HCT116 (cell line): ENCODE measurements at regions not wholly inside any gene's neighbourhood (a gene's known extent, or its start where the extent isn't known, plus 50 kb on each side); places are given as distances from the start of the nearest gene placed in this dataset.

Source experiments
- EZH2 ChIP-seq: fragments of 200-600 bp; sonication (generic); IDR thresholded peaks from 2 replicates; pipeline ENCODE4 v1.6.1; 2017; ENCODE audit warnings: antibody characterized with exemption, mixed run types
- FOSL1 ChIP-seq: IDR thresholded peaks from 2 replicates; pipeline ENCODE4 v1.6.1; 2012; ENCODE audit warnings: low read depth
- POLR2A ChIP-seq: IDR thresholded peaks from 2 replicates; pipeline ENCODE4 v1.7.0; 2011; ENCODE audit warnings: borderline replicate concordance; ENCODE audit not compliant: insufficient read depth, insufficient read length; ENCODE audit errors: extremely low read depth
- POLR2AphosphoS5 ChIP-seq: IDR thresholded peaks from 2 replicates; pipeline ENCODE4 v1.6.1; 2011; ENCODE audit warnings: mild to moderate bottlenecking, low read depth, low read length, moderate library complexity
- TCF7L2 ChIP-seq: IDR thresholded peaks from 2 replicates; pipeline ENCODE4 v1.7.0; 2011; ENCODE audit warnings: borderline replicate concordance, inconsistent platforms; ENCODE audit not compliant: insufficient read depth, insufficient read length; ENCODE audit errors: extremely low read depth
- ZBTB33 ChIP-seq: IDR thresholded peaks from 2 replicates; pipeline ENCODE4 v1.6.1; 2011; ENCODE audit warnings: mild to moderate bottlenecking, low read length, moderate library complexity; ENCODE audit not compliant: insufficient replicate concordance; ENCODE audit errors: extremely low read depth
- TF ChIP-seq, protein P1 (sequence below), 3 experiments: fragments of 200-600 bp in 1 of 3; sonication (generic) in 1 of 3; IDR thresholded peaks in 2 of 3; conservative IDR thresholded peaks in 1 of 3; 2 replicates each; pipeline ENCODE4 v1.5.1; 2012 to 2017; ENCODE audit warnings: low read depth in 2 of 3, low read length in 2 of 3, antibody characterized with exemption in 1 of 3, borderline replicate concordance in 1 of 3, control low read depth in 1 of 3, mild to moderate bottlenecking in 1 of 3, mixed read lengths in 1 of 3, mixed run types in 1 of 3, moderate library complexity in 1 of 3; ENCODE audit not compliant: insufficient read depth in 1 of 3
- TF ChIP-seq, protein P2 (sequence below): IDR thresholded peaks from 2 replicates; pipeline ENCODE4 v1.6.1; 2012

GRCh38 chr12:77493302-77494168 is 337.2 kb upstream of the NAV3 start:
- TF ChIP-seq ZBTB33: no peak
- TF ChIP-seq, protein P1, sequence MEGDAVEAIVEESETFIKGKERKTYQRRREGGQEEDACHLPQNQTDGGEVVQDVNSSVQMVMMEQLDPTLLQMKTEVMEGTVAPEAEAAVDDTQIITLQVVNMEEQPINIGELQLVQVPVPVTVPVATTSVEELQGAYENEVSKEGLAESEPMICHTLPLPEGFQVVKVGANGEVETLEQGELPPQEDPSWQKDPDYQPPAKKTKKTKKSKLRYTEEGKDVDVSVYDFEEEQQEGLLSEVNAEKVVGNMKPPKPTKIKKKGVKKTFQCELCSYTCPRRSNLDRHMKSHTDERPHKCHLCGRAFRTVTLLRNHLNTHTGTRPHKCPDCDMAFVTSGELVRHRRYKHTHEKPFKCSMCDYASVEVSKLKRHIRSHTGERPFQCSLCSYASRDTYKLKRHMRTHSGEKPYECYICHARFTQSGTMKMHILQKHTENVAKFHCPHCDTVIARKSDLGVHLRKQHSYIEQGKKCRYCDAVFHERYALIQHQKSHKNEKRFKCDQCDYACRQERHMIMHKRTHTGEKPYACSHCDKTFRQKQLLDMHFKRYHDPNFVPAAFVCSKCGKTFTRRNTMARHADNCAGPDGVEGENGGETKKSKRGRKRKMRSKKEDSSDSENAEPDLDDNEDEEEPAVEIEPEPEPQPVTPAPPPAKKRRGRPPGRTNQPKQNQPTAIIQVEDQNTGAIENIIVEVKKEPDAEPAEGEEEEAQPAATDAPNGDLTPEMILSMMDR (IDR thresholded peaks at IDR 0.05 in 2 of 3, conservative IDR thresholded peaks at IDR 0.05 in 1 of 3; ENCODE audit: borderline replicate concordance in 1 of 3, insufficient read depth in 1 of 3, low read depth in 2 of 3, low read length in 2 of 3): no peak
- TF ChIP-seq FOSL1: no peak
- no peak for TF ChIP-seq POLR2A
- TF ChIP-seq POLR2AphosphoS5: no peak
- TF ChIP-seq TCF7L2: no peak
- TF ChIP-seq, protein P2, sequence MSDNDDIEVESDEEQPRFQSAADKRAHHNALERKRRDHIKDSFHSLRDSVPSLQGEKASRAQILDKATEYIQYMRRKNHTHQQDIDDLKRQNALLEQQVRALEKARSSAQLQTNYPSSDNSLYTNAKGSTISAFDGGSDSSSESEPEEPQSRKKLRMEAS: no peak
- no peak for TF ChIP-seq EZH2
